ENCODE measurements at regions not wholly inside any gene's neighbourhood (a gene's known extent, or its start where the extent isn't known, plus 50 kb on each side); places are given as distances from the start of the nearest gene placed in this dataset.

- no peaks in the 10 kb centered on the region for H3K9me2 ChIP-seq (replicated peaks; ENCODE audit: low read depth, low read length)
- no peaks in the 10 kb centered on the region for H3K4me1 ChIP-seq (ENCODE audit: insufficient read depth, low read length, poor library complexity, severe bottlenecking)
- H2AFZ ChIP-seq (ENCODE audit: low read length) = no peak overlapping the region
- H3K9me3 ChIP-seq (ENCODE audit: insufficient read depth, low read depth, low read length) = peaks cover 3% of the 10 kb centered on the region; the same call in 1 of the 2 replicates
- H4K20me1 ChIP-seq (ENCODE audit: insufficient read depth, low read length, poor library complexity, severe bottlenecking) = no peaks in the 10 kb centered on the region
- H3K4me2 ChIP-seq (ENCODE audit: low read depth, low read length, poor library complexity, severe bottlenecking) = no peak overlapping the region
- H3K9ac ChIP-seq (ENCODE audit: low read depth, low read length, poor library complexity, severe bottlenecking) = no peak overlapping the region
- H3K36me3 ChIP-seq (ENCODE audit: insufficient read depth, low read length) = no peaks in the 10 kb centered on the region
- H3K79me2 ChIP-seq (ENCODE audit: insufficient read depth, low read length) = no peaks in the 10 kb centered on the region
- H3F3A ChIP-seq (ENCODE audit: low read depth) = no peaks in the 10 kb centered on the region
- no peaks in the 10 kb centered on the region for H3K27me3 ChIP-seq (ENCODE audit: insufficient read depth, low read length, poor library complexity, severe bottlenecking)
- TF ChIP-seq EZH2phosphoT487 (IDR thresholded peaks at IDR 0.05; ENCODE audit: borderline replicate concordance) = no peak
- H3K4me3 ChIP-seq (ENCODE audit: low read length, poor library complexity, severe bottlenecking) = no peak overlapping the region
Observed at GRCh38 chr1:30339866-30340265, 383.5 kb downstream of the MATN1 start.

DNA sequence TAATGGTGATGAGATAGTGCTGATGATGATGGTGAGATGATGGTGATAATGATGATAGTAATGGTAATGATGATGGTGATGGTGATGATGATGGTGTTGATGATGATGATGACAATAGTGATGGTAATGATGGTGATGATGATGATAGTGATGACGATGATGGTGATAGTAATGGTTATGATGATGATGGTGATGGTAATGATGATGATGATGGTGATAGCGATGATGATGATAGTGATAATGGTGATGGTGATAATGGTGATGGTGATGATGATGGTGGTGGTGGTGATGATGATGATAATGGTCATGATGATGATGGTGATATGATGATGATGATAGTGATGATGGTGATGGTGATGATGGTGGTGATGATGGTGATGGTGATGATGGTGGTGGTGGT, 384.6 kb downstream of the MATN1 start:
- Histone ChIP-seq H3K4me1 (ENCODE audit: insufficient read depth, low read length, poor library complexity, severe bottlenecking) (no peaks in the 10 kb centered on the region), H3K4me2 (ENCODE audit: low read depth, low read length, poor library complexity, severe bottlenecking) (no peak overlapping the region), H3F3A (ENCODE audit: low read depth) (no peaks in the 10 kb centered on the region), H3K9me2 (replicated peaks; ENCODE audit: low read depth, low read length) (no peaks in the 10 kb centered on the region), H3K9me3 (ENCODE audit: insufficient read depth, low read depth, low read length) (peaks cover 3% of the 10 kb centered on the region; the same call in 1 of the 2 replicates), H3K4me3 (ENCODE audit: low read length, poor library complexity, severe bottlenecking) (no peak overlapping the region), H3K79me2 (ENCODE audit: insufficient read depth, low read length) (no peaks in the 10 kb centered on the region), H3K36me3 (ENCODE audit: insufficient read depth, low read length) (no peaks in the 10 kb centered on the region), H4K20me1 (ENCODE audit: insufficient read depth, low read length, poor library complexity, severe bottlenecking) (no peaks in the 10 kb centered on the region), H3K27me3 (ENCODE audit: insufficient read depth, low read length, poor library complexity, severe bottlenecking) (no peaks in the 10 kb centered on the region), H3K9ac (ENCODE audit: low read depth, low read length, poor library complexity, severe bottlenecking) (no peak overlapping the region), H2AFZ (ENCODE audit: low read length) (no peak overlapping the region)
- TF ChIP-seq EZH2phosphoT487 (IDR thresholded peaks at IDR 0.05; ENCODE audit: borderline replicate concordance) (no peak), CTCF (conservative IDR thresholded peaks at IDR 0.05; ENCODE audit: low read length) (no peak)

- Histone ChIP-seq H3K4me2 (ENCODE audit: low read depth, low read length, poor library complexity, severe bottlenecking) (no peak overlapping the region), H4K20me1 (ENCODE audit: insufficient read depth, low read length, poor library complexity, severe bottlenecking) (no peaks in the 10 kb centered on the region), H3K4me3 (ENCODE audit: low read length, poor library complexity, severe bottlenecking) (no peak overlapping the region), H2AFZ (ENCODE audit: low read length) (no peak overlapping the region), H3K27me3 (ENCODE audit: insufficient read depth, low read length, poor library complexity, severe bottlenecking) (no peaks in the 10 kb centered on the region), H3K9me3 (ENCODE audit: insufficient read depth, low read depth, low read length) (peaks cover 3% of the 10 kb centered on the region; the same call in 1 of the 2 replicates), H3K9me2 (replicated peaks; ENCODE audit: low read depth, low read length) (no peaks in the 10 kb centered on the region), H3F3A (ENCODE audit: low read depth) (no peaks in the 10 kb centered on the region), H3K79me2 (ENCODE audit: insufficient read depth, low read length) (no peaks in the 10 kb centered on the region), H3K4me1 (ENCODE audit: insufficient read depth, low read length, poor library complexity, severe bottlenecking) (no peaks in the 10 kb centered on the region), H3K36me3 (ENCODE audit: insufficient read depth, low read length) (no peaks in the 10 kb centered on the region), H3K9ac (ENCODE audit: low read depth, low read length, poor library complexity, severe bottlenecking) (no peak overlapping the region)
- TF ChIP-seq CTCF (conservative IDR thresholded peaks at IDR 0.05; ENCODE audit: low read length) (no peak), EZH2phosphoT487 (IDR thresholded peaks at IDR 0.05; ENCODE audit: borderline replicate concordance) (no peak)
Observed at GRCh38 chr1:30337324-30337620, 386.1 kb downstream of the MATN1 start.

DNA sequence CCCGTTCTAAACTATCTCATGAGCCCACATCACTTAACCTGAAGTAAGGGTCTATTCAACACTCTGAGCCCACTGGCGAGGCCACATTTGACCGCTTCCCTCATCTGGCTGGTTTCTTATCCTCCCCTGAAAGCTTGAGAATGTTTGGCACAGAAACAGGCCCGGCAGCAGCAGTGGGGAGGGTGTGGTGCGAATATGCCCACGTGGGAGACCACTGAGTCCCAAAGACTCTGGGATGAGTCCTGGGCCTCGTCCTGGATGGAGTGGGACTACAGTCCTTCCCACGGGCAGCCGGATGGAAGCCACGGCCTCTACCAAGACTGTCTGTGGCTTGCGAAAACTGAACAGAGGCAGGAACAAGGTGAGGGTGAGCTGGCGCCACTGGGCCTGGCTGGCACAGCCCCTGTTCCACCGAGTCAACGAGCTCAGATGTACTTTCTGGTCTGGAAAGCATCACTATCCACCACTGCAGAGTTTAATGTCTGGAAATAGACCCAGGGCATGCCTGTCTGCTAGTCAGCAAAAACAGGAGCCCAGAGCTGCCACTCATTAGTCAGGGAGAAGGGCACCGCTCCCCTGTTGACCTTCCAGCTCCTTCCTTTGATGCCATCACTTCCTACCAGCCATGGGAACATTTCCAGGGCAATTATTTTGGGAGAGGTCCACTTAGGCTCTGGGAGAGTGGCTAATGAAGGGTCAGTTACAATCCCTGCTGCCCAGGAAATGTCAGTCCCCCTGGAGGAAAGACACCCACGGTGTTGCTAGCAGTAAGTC, 386.6 kb downstream of the MATN1 start:
- Histone ChIP-seq H3K36me3 (ENCODE audit: insufficient read depth, low read length) (no peaks in the 10 kb centered on the region), H3F3A (ENCODE audit: low read depth) (no peaks in the 10 kb centered on the region), H3K9me3 (ENCODE audit: insufficient read depth, low read depth, low read length) (peaks cover 3% of the 10 kb centered on the region; the same call in 1 of the 2 replicates), H3K4me1 (ENCODE audit: insufficient read depth, low read length, poor library complexity, severe bottlenecking) (no peaks in the 10 kb centered on the region), H2AFZ (ENCODE audit: low read length) (no peak overlapping the region), H3K79me2 (ENCODE audit: insufficient read depth, low read length) (no peaks in the 10 kb centered on the region), H3K9me2 (replicated peaks; ENCODE audit: low read depth, low read length) (no peaks in the 10 kb centered on the region), H4K20me1 (ENCODE audit: insufficient read depth, low read length, poor library complexity, severe bottlenecking) (no peaks in the 10 kb centered on the region), H3K27me3 (ENCODE audit: insufficient read depth, low read length, poor library complexity, severe bottlenecking) (no peaks in the 10 kb centered on the region), H3K4me3 (ENCODE audit: low read length, poor library complexity, severe bottlenecking) (no peak overlapping the region), H3K4me2 (ENCODE audit: low read depth, low read length, poor library complexity, severe bottlenecking) (no peak overlapping the region), H3K9ac (ENCODE audit: low read depth, low read length, poor library complexity, severe bottlenecking) (no peak overlapping the region)
- TF ChIP-seq EZH2phosphoT487 (IDR thresholded peaks at IDR 0.05; ENCODE audit: borderline replicate concordance) (no peak), CTCF (conservative IDR thresholded peaks at IDR 0.05; ENCODE audit: low read length) (no peak)
